PC-3 (cell line): ENCODE measurements at regions not wholly inside any gene's neighbourhood (a gene's known extent, or its start where the extent isn't known, plus 50 kb on each side); places are given as distances from the start of the nearest gene placed in this dataset.

Experiments
- EZH2 ChIP-seq: fragments of 300-600 bp; sonication (generic); IDR thresholded peaks from one replicate; pipeline ENCODE4 v1.6.1; 2017; ENCODE audit warnings: antibody characterized with exemption, mild to moderate bottlenecking, low read length; ENCODE audit not compliant: unreplicated experiment
- TF ChIP-seq, protein P1 (sequence below): fragments of 300-600 bp; sonication (generic); conservative IDR thresholded peaks from 2 replicates; pipeline ENCODE4 v1.5.1; 2017; ENCODE audit warnings: antibody characterized with exemption, low read depth, mild to moderate bottlenecking, low read length

DNA sequence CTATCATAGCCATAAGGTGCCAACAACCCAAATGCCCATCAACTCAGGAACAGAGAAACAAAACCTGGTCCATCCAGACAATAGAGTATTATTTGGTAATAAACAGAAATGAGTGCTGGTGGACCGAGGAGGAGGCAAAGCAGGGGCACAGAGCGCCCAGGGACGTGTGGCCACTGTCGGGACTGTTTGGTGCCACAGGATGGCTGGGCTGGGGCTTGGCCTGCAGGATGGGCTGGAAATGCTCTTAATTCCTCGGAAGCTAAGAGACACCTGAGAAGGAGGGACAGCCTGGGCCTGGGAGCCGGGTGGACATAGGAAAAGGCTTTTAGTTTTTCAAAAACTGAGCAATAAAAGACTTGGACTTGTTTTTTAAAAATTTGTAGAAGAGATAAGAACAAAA, 216.4 kb downstream of the DLL1 start:
- TF ChIP-seq, protein P1, sequence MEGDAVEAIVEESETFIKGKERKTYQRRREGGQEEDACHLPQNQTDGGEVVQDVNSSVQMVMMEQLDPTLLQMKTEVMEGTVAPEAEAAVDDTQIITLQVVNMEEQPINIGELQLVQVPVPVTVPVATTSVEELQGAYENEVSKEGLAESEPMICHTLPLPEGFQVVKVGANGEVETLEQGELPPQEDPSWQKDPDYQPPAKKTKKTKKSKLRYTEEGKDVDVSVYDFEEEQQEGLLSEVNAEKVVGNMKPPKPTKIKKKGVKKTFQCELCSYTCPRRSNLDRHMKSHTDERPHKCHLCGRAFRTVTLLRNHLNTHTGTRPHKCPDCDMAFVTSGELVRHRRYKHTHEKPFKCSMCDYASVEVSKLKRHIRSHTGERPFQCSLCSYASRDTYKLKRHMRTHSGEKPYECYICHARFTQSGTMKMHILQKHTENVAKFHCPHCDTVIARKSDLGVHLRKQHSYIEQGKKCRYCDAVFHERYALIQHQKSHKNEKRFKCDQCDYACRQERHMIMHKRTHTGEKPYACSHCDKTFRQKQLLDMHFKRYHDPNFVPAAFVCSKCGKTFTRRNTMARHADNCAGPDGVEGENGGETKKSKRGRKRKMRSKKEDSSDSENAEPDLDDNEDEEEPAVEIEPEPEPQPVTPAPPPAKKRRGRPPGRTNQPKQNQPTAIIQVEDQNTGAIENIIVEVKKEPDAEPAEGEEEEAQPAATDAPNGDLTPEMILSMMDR, result no peak
- no peak for TF ChIP-seq EZH2
